ENCODE measurements at regions not wholly inside any gene's neighbourhood (a gene's known extent, or its start where the extent isn't known, plus 50 kb on each side); places are given as distances from the start of the nearest gene placed in this dataset.

- TF ChIP-seq MAFK (conservative IDR thresholded peaks at IDR 0.05 in 1 of 2, IDR thresholded peaks at IDR 0.05 in 1 of 2; ENCODE audit: low read length in 2 of 2) (no peak), ATF4 (CRISPR knock-in tag; IDR thresholded peaks at IDR 0.05) (no peak), CTCF (CRISPR knock-in tag; IDR thresholded peaks at IDR 0.05) (no peak), BRD4 (CRISPR knock-in tag; IDR thresholded peaks at IDR 0.05) (no peak), BRCA1 (CRISPR knock-in tag; IDR thresholded peaks at IDR 0.05) (no peak), ZNF784 (CRISPR knock-in tag; IDR thresholded peaks at IDR 0.05; ENCODE audit: borderline replicate concordance) (no peak), ARNT (IDR thresholded peaks at IDR 0.05) (no peak)
These were observed 268.8 kb upstream of the PRDM1 start for GRCh38 chr6:105817370-105817769.
